ENCODE measurements at regions not wholly inside any gene's neighbourhood (a gene's known extent, or its start where the extent isn't known, plus 50 kb on each side); places are given as distances from the start of the nearest gene placed in this dataset.
"Not testable (repeated sequence)": the region's sequence is repeated elsewhere in the genome, so short reads cannot be mapped to it uniquely, and the experiment has no call there.

- no peak overlapping the region for H3K4me3 ChIP-seq (ENCODE audit: low read depth, low read length, poor library complexity, severe bottlenecking)
- no peaks in the 10 kb centered on the region for H4K20me1 ChIP-seq (ENCODE audit: insufficient read depth, low read length)
- H3K4me1 ChIP-seq (ENCODE audit: insufficient read depth, low read length, poor library complexity, severe bottlenecking): no peaks in the 10 kb centered on the region
- no peaks in the 10 kb centered on the region for H3K79me2 ChIP-seq (ENCODE audit: insufficient read depth, low read depth, low read length)
- intact Hi-C loops (cut with micrococcal nuclease; ENCODE audit: unreplicated experiment): no loop called here
- H3K36me3 ChIP-seq (ENCODE audit: insufficient read depth, low read length): no peaks in the 10 kb centered on the region
- no peaks in the 10 kb centered on the region for H3K9me3 ChIP-seq (ENCODE audit: low read length)
- TF ChIP-seq EZH2phosphoT487 (IDR thresholded peaks at IDR 0.05; ENCODE audit: borderline replicate concordance, low read depth, low read length) (no peak), CTCF (conservative IDR thresholded peaks at IDR 0.05; ENCODE audit: low read length) (no peak)
- BruUV-seq (replicated peaks): no TSS peak
- ChIA-PET CTCF (ENCODE audit: unreplicated experiment) (no interaction called here), POLR2A (no interaction called here)
- no peak overlapping the region for H3K27ac ChIP-seq (ENCODE audit: low read depth, low read length, poor library complexity, severe bottlenecking)
- no peaks in the 10 kb centered on the region for H3K9me2 ChIP-seq (ENCODE audit: insufficient read depth, low read length)
- no peak overlapping the region for H2AFZ ChIP-seq (ENCODE audit: low read length)
- H3K4me2 ChIP-seq (ENCODE audit: low read length): no peak overlapping the region
- DNase-seq (ENCODE audit: low spot score): no peak
Observed at GRCh38 chr17:21843318-21843865, 151.1 kb downstream of the KCNJ18 start.

GRCh38 chr17:21843951-21844590 lies 151.7 kb downstream of the KCNJ18 start:
- TF ChIP-seq EZH2phosphoT487 (IDR thresholded peaks at IDR 0.05; ENCODE audit: borderline replicate concordance, low read depth, low read length): no peak
- TF ChIP-seq CTCF (conservative IDR thresholded peaks at IDR 0.05; ENCODE audit: low read length): no peak
- intact Hi-C loops (cut with micrococcal nuclease; ENCODE audit: unreplicated experiment): no loop called here
- no TSS peak for BruUV-seq (replicated peaks)
- H3K36me3 ChIP-seq (ENCODE audit: insufficient read depth, low read length): no peaks in the 10 kb centered on the region
- H3K4me3 ChIP-seq (ENCODE audit: low read depth, low read length, poor library complexity, severe bottlenecking): no peak overlapping the region
- no peaks in the 10 kb centered on the region for H3K4me1 ChIP-seq (ENCODE audit: insufficient read depth, low read length, poor library complexity, severe bottlenecking)
- H3K79me2 ChIP-seq (ENCODE audit: insufficient read depth, low read depth, low read length): no peaks in the 10 kb centered on the region
- no peak overlapping the region for H2AFZ ChIP-seq (ENCODE audit: low read length)
- CTCF ChIA-PET (ENCODE audit: unreplicated experiment): no interaction called here
- H3K9me2 ChIP-seq (ENCODE audit: insufficient read depth, low read length): no peaks in the 10 kb centered on the region
- no peaks in the 10 kb centered on the region for H3K9me3 ChIP-seq (ENCODE audit: low read length)
- H4K20me1 ChIP-seq (ENCODE audit: insufficient read depth, low read length): no peaks in the 10 kb centered on the region
- DNase-seq (ENCODE audit: low spot score): no peak
- no peak overlapping the region for H3K27ac ChIP-seq (ENCODE audit: low read depth, low read length, poor library complexity, severe bottlenecking)
- no peak overlapping the region for H3K4me2 ChIP-seq (ENCODE audit: low read length)
- POLR2A ChIA-PET: no interaction called here

- CTCF ChIA-PET (ENCODE audit: unreplicated experiment); intact Hi-C loops (cut with micrococcal nuclease; ENCODE audit: unreplicated experiment): not testable (repeated sequence)
Observed at GRCh38 chr17:21848510-21848909, 156.2 kb downstream of the KCNJ18 start.

GRCh38 chr17:21849030-21849429 lies 156.7 kb downstream of the KCNJ18 start:
- H3K9me3 ChIP-seq (ENCODE audit: low read length); POLR2A ChIA-PET; H3K4me3 ChIP-seq (ENCODE audit: low read depth, low read length, poor library complexity, severe bottlenecking); H3K36me3 ChIP-seq (ENCODE audit: insufficient read depth, low read length); H3K4me1 ChIP-seq (ENCODE audit: insufficient read depth, low read length, poor library complexity, severe bottlenecking); H3K4me2 ChIP-seq (ENCODE audit: low read length); DNase-seq (ENCODE audit: low spot score); H3K9me2 ChIP-seq (ENCODE audit: insufficient read depth, low read length); H3K27ac ChIP-seq (ENCODE audit: low read depth, low read length, poor library complexity, severe bottlenecking); CTCF ChIA-PET (ENCODE audit: unreplicated experiment); intact Hi-C loops (cut with micrococcal nuclease; ENCODE audit: unreplicated experiment); BruUV-seq (replicated peaks); H3K79me2 ChIP-seq (ENCODE audit: insufficient read depth, low read depth, low read length); H2AFZ ChIP-seq (ENCODE audit: low read length); H4K20me1 ChIP-seq (ENCODE audit: insufficient read depth, low read length): not testable (repeated sequence)

More at GRCh38 chr17:21848510-21848909, 156.2 kb downstream of the KCNJ18 start:
- H3K4me2 ChIP-seq (ENCODE audit: low read length); H3K4me1 ChIP-seq (ENCODE audit: insufficient read depth, low read length, poor library complexity, severe bottlenecking); H3K9me2 ChIP-seq (ENCODE audit: insufficient read depth, low read length); H3K4me3 ChIP-seq (ENCODE audit: low read depth, low read length, poor library complexity, severe bottlenecking); H3K36me3 ChIP-seq (ENCODE audit: insufficient read depth, low read length); H4K20me1 ChIP-seq (ENCODE audit: insufficient read depth, low read length); H3K27ac ChIP-seq (ENCODE audit: low read depth, low read length, poor library complexity, severe bottlenecking); BruUV-seq (replicated peaks); H2AFZ ChIP-seq (ENCODE audit: low read length); H3K79me2 ChIP-seq (ENCODE audit: insufficient read depth, low read depth, low read length); POLR2A ChIA-PET; H3K9me3 ChIP-seq (ENCODE audit: low read length); DNase-seq (ENCODE audit: low spot score): not testable (repeated sequence)

- H3K79me2 ChIP-seq (ENCODE audit: insufficient read depth, low read depth, low read length); H3K4me3 ChIP-seq (ENCODE audit: low read depth, low read length, poor library complexity, severe bottlenecking); POLR2A ChIA-PET; DNase-seq (ENCODE audit: low spot score); CTCF ChIA-PET (ENCODE audit: unreplicated experiment); H2AFZ ChIP-seq (ENCODE audit: low read length); H3K9me2 ChIP-seq (ENCODE audit: insufficient read depth, low read length); H3K4me1 ChIP-seq (ENCODE audit: insufficient read depth, low read length, poor library complexity, severe bottlenecking); H4K20me1 ChIP-seq (ENCODE audit: insufficient read depth, low read length); intact Hi-C loops (cut with micrococcal nuclease; ENCODE audit: unreplicated experiment); H3K27ac ChIP-seq (ENCODE audit: low read depth, low read length, poor library complexity, severe bottlenecking); H3K9me3 ChIP-seq (ENCODE audit: low read length); BruUV-seq (replicated peaks); H3K4me2 ChIP-seq (ENCODE audit: low read length); H3K36me3 ChIP-seq (ENCODE audit: insufficient read depth, low read length): not testable (repeated sequence)
Observed at GRCh38 chr17:21850614-21851013, 158.3 kb downstream of the KCNJ18 start.
